Upper lobe of left lung (tissue), 4 donors: ENCODE measurements at regions not wholly inside any gene's neighbourhood (a gene's known extent, or its start where the extent isn't known, plus 50 kb on each side); places are given as distances from the start of the nearest gene placed in this dataset.

Source experiments
- EP300 ChIP-seq, 4 donors: sonication (generic); formaldehyde crosslinking; IDR thresholded peaks; one replicate each; pipeline ENCODE4 v1.5.1; 2017; ENCODE audit warnings: antibody characterized with exemption in 4 of 4, control low read depth in 2 of 4
- POLR2A ChIP-seq, 4 donors: fragments of 450-650 bp; IDR thresholded peaks; one replicate each; pipeline ENCODE4 v1.5.1; 2016 to 2017; ENCODE audit warnings: antibody characterized with exemption in 4 of 4, mild to moderate bottlenecking in 2 of 4
- POLR2AphosphoS5 ChIP-seq, 2 donors: sonication (generic); formaldehyde crosslinking; IDR thresholded peaks; one replicate each; pipeline ENCODE4 v1.5.1; 2017; ENCODE audit warnings: antibody characterized with exemption in 2 of 2
- TF ChIP-seq, protein P1 (sequence below), 6 experiments: fragments of 450-650 bp in 4 of 6; fragments of 200-600 bp in 2 of 6; sonication (generic) in 2 of 6; IDR thresholded peaks; one replicate each; pipeline ENCODE4 v1.5.1; 2016 to 2019; ENCODE audit warnings: antibody characterized with exemption in 6 of 6

DNA sequence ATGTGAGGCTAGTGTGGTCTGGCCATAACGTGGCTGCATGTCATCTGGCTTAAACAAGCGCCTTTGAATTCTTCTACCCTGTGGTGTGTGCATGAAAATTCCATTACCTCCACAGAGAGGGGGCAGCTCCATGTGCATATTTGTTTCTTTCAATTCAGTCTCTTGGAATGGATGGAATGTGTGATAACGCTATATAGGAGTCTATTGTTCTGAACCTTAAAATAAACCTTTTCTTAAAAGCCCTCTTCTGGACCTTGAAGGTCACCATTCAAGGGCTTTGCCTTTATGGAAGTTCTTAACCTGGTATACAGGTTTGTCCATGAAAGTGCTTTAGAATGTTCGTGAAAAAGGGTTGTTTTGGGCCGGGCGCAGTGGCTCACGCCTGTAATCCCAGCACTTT, 118.2 kb upstream of the ADGRL2 start:
- no peak for TF ChIP-seq POLR2A (IDR thresholded peaks at IDR 0.05)
- TF ChIP-seq EP300 (IDR thresholded peaks at IDR 0.05) = no peak
- no peak for TF ChIP-seq POLR2AphosphoS5 (IDR thresholded peaks at IDR 0.05)
- TF ChIP-seq, protein P1, sequence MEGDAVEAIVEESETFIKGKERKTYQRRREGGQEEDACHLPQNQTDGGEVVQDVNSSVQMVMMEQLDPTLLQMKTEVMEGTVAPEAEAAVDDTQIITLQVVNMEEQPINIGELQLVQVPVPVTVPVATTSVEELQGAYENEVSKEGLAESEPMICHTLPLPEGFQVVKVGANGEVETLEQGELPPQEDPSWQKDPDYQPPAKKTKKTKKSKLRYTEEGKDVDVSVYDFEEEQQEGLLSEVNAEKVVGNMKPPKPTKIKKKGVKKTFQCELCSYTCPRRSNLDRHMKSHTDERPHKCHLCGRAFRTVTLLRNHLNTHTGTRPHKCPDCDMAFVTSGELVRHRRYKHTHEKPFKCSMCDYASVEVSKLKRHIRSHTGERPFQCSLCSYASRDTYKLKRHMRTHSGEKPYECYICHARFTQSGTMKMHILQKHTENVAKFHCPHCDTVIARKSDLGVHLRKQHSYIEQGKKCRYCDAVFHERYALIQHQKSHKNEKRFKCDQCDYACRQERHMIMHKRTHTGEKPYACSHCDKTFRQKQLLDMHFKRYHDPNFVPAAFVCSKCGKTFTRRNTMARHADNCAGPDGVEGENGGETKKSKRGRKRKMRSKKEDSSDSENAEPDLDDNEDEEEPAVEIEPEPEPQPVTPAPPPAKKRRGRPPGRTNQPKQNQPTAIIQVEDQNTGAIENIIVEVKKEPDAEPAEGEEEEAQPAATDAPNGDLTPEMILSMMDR (IDR thresholded peaks at IDR 0.05) = no peak
